B cell (primary cell): ENCODE measurements at regions not wholly inside any gene's neighbourhood (a gene's known extent, or its start where the extent isn't known, plus 50 kb on each side); places are given as distances from the start of the nearest gene placed in this dataset.

Source experiments
- ATAC-seq: fragments of 200-7000 bp; cut with Tn5 transposase; one replicate; pipeline ENCODE4 v1.10.0; 2021; ENCODE audit warnings: low read depth, mild to moderate bottlenecking, moderate number of reproducible peaks, moderate library complexity
- CTCF ChIA-PET: fragments of 350-600 bp; sonication (Branson Sonifier 250); formaldehyde crosslinking; loops from one replicate; lab custom pipeline; 2021; ENCODE audit warnings: antibody characterized with exemption, inconsistent platforms; lab: Charles Lee
- POLR2A ChIA-PET: fragments of 350-600 bp; sonication (Branson Sonifier 250); formaldehyde crosslinking; loops from one replicate; lab custom pipeline; 2021; ENCODE audit warnings: antibody characterized with exemption; lab: Charles Lee
- DNase-seq: peaks from one replicate; pipeline ENCODE4 v3.0.0; 2013
- H2AFZ ChIP-seq: 2 replicates; pipeline ENCODE4 v1.6.1; 2012; ENCODE audit warnings: mild to moderate bottlenecking, low read depth, low read length; ENCODE audit not compliant: insufficient read depth, poor library complexity, severe bottlenecking
- H3K27ac ChIP-seq, 2 donors: 1 replicate in 1 of 2; 2 replicates in 1 of 2; pipeline ENCODE4 v1.5.1; 2012 to 2013; ENCODE audit warnings: low read length in 2 of 2, mild to moderate bottlenecking in 2 of 2, moderate library complexity in 1 of 2
- H3K27me3 ChIP-seq, 4 experiments: fragments of 200-600 bp in 1 of 4; sonication (generic) in 1 of 4; replicated peaks in 1 of 4; 1 replicate in 2 of 4; 2 replicates in 2 of 4; pipeline versions ENCODE4 v1.6.1 to v1.7.0; 2013 to 2016; ENCODE audit warnings: low read length in 3 of 4, mild to moderate bottlenecking in 2 of 4, mixed read lengths in 1 of 4, moderate library complexity in 1 of 4; ENCODE audit not compliant: insufficient read depth in 4 of 4, control insufficient read depth in 3 of 4; ENCODE audit errors: control extremely low read depth in 1 of 4
- H3K36me3 ChIP-seq, 2 experiments: replicated peaks in 1 of 2; 1 replicate in 1 of 2; 2 replicates in 1 of 2; pipeline versions ENCODE4 v1.6.1 to v1.7.1; 2013; ENCODE audit warnings: low read length in 1 of 2; ENCODE audit not compliant: insufficient read depth in 2 of 2, control insufficient read depth in 1 of 2; ENCODE audit errors: control extremely low read depth in 1 of 2, extremely low read depth in 1 of 2
- H3K4me1 ChIP-seq, 2 donors: fragments of 200-600 bp in 1 of 2; sonication (generic) in 1 of 2; 1 replicate in 1 of 2; 2 replicates in 1 of 2; pipeline versions ENCODE4 v1.5.1 to v1.6.1; 2013 to 2017; ENCODE audit warnings: low read length in 2 of 2; ENCODE audit not compliant: control insufficient read depth in 2 of 2, insufficient read depth in 2 of 2
- H3K4me2 ChIP-seq: replicated peaks from 2 replicates; pipeline ENCODE3; 2012; ENCODE audit warnings: mild to moderate bottlenecking, low read depth, low read length; ENCODE audit not compliant: poor library complexity, severe bottlenecking
- H3K4me3 ChIP-seq, 5 experiments: fragments of 200-600 bp in 1 of 5; sonication (generic) in 1 of 5; 1 replicate in 3 of 5; 2 replicates in 2 of 5; pipeline versions ENCODE4 v1.5.1 to v1.7.0; 2011 to 2016; ENCODE audit warnings: low read length in 4 of 5, mild to moderate bottlenecking in 4 of 5, low read depth in 2 of 5, control low read depth in 1 of 5, moderate library complexity in 1 of 5; ENCODE audit not compliant: insufficient read depth in 1 of 5; ENCODE audit errors: control extremely low read depth in 1 of 5, extremely low read depth in 1 of 5
- H3K79me2 ChIP-seq: fragments of 200-600 bp; sonication (generic); one replicate; pipeline ENCODE4 v1.6.0; 2016; ENCODE audit warnings: low read length; ENCODE audit not compliant: control insufficient read depth, insufficient read depth
- H3K9ac ChIP-seq: fragments of 200-600 bp; sonication (generic); 2 replicates; pipeline ENCODE4 v1.6.1; 2017; ENCODE audit warnings: mild to moderate bottlenecking, low read length, moderate library complexity
- H3K9me3 ChIP-seq, 3 donors: one replicate each; pipeline versions ENCODE4 v1.6.1 to v1.7.1; 2013; ENCODE audit warnings: low read length in 2 of 3; ENCODE audit not compliant: control insufficient read depth in 2 of 3, insufficient read depth in 1 of 3; ENCODE audit errors: control extremely low read depth in 1 of 3
- H4K20me1 ChIP-seq: 2 replicates; pipeline ENCODE4 v1.6.0; 2012; ENCODE audit warnings: mild to moderate bottlenecking, low read length; ENCODE audit not compliant: insufficient read depth, control insufficient read depth, poor library complexity, severe bottlenecking
- H3K27ac Mint-ChIP-seq: one replicate; pipeline ENCODE4 v1.8.0; 2021; ENCODE audit warnings: mixed read lengths
- H3K27me3 Mint-ChIP-seq: one replicate; pipeline ENCODE4 v1.8.0; 2021; ENCODE audit warnings: mixed read lengths
- H3K4me1 Mint-ChIP-seq: one replicate; pipeline ENCODE4 v1.8.0; 2021; ENCODE audit warnings: mixed read lengths
- H3K4me3 Mint-ChIP-seq: one replicate; pipeline ENCODE4 v1.8.0; 2021; ENCODE audit warnings: mixed read lengths
- H3K9me3 Mint-ChIP-seq: one replicate; pipeline ENCODE4 v1.8.0; 2022; ENCODE audit warnings: mixed read lengths; ENCODE audit not compliant: insufficient read depth
- CTCF ChIP-seq: fragments of 200-600 bp; IDR thresholded peaks from one replicate; pipeline ENCODE4 v1.8.0; 2022; ENCODE audit warnings: antibody characterized with exemption, mild to moderate bottlenecking
- EZH2 ChIP-seq: IDR thresholded peaks from 2 replicates; pipeline ENCODE4 v1.6.1; 2012; ENCODE audit warnings: borderline replicate concordance, low read depth, mild to moderate bottlenecking, moderate library complexity, low read length; ENCODE audit not compliant: insufficient read depth, poor library complexity, severe bottlenecking
- WGBS: methylation state at CpG from one replicate; pipeline ENCODE4 v1.1.5; 2013; ENCODE audit warnings: missing lambda C conversion rate; ENCODE audit not compliant: insufficient coverage; 5-methylcytosine and 5-hydroxymethylcytosine counted together
- intact Hi-C: fragments of 100-400 bp; cut with micrococcal nuclease; formaldehyde crosslinking; loops from one replicate; pipeline ENCODE4 v1.10.0; 2022

- ATAC-seq, result no peak
Observed at GRCh38 chr9:115193777-115194176, 75.8 kb upstream of the TNC start.

GRCh38 chr9:115194216-115194615 lies 76.3 kb upstream of the TNC start:
- no peaks in the 10 kb centered on the region for H3K79me2 ChIP-seq
- intact Hi-C loops, result no loop called here
- no peaks in the 10 kb centered on the region for H4K20me1 ChIP-seq
- Mint-ChIP-seq H3K4me1 (peaks cover 25% of the 10 kb centered on the region), H3K27ac (no peak overlapping the region), H3K9me3 (peaks cover 2% of the 10 kb centered on the region), H3K27me3 (no peaks in the 10 kb centered on the region), H3K4me3 (no peak overlapping the region)
- ChIA-PET CTCF (no interaction called here), POLR2A (no interaction called here)
- H3K4me1 ChIP-seq, result peaks cover 12 to 15% of the 10 kb centered on the region in 2 donors
- TF ChIP-seq EZH2, result no peak
- TF ChIP-seq CTCF, result no peak
- ATAC-seq (no peak), DNase-seq (no peak)
- no peak overlapping the region for H2AFZ ChIP-seq
- no peak overlapping the region for H3K27ac ChIP-seq
- no peaks in the 10 kb centered on the region for H3K27me3 ChIP-seq
- no peak overlapping the region for H3K4me3 ChIP-seq
- H3K4me2 ChIP-seq, result no peak overlapping the region
- no peaks in the 10 kb centered on the region for H3K36me3 ChIP-seq
- H3K9ac ChIP-seq, result no peak overlapping the region
- peaks cover 0 to 5% (median 0%) of the 10 kb centered on the region in 3 donors for H3K9me3 ChIP-seq

More at GRCh38 chr9:115193777-115194176, 75.8 kb upstream of the TNC start:
- H3K36me3 ChIP-seq, result no peaks in the 10 kb centered on the region
- WGBS, result 50% methylated on average over 1 of the region's 4 CpGs
- no peak overlapping the region for H3K27ac Mint-ChIP-seq
- ChIA-PET POLR2A (no interaction called here), CTCF (no interaction called here)
- no peaks in the 10 kb centered on the region for H3K27me3 Mint-ChIP-seq
- peaks cover 12 to 15% of the 10 kb centered on the region in 2 donors for H3K4me1 ChIP-seq
- no peaks in the 10 kb centered on the region for H4K20me1 ChIP-seq
- no peak overlapping the region for H3K27ac ChIP-seq
- no peak for DNase-seq
- no peaks in the 10 kb centered on the region for H3K27me3 ChIP-seq
- H3K9me3 Mint-ChIP-seq, result peaks cover 2% of the 10 kb centered on the region
- TF ChIP-seq EZH2 (no peak), CTCF (no peak)
- intact Hi-C loops, result no loop called here
- H3K79me2 ChIP-seq, result no peaks in the 10 kb centered on the region
- H3K9ac ChIP-seq, result no peak overlapping the region
- H3K9me3 ChIP-seq, result peaks cover 0 to 5% (median 0%) of the 10 kb centered on the region in 3 donors
- H2AFZ ChIP-seq, result no peak overlapping the region
- H3K4me3 Mint-ChIP-seq, result no peak overlapping the region
- H3K4me1 Mint-ChIP-seq, result peaks cover 25% of the 10 kb centered on the region
- H3K4me2 ChIP-seq, result no peak overlapping the region
- no peak overlapping the region for H3K4me3 ChIP-seq
